ENCODE measurements at regions not wholly inside any gene's neighbourhood (a gene's known extent, or its start where the extent isn't known, plus 50 kb on each side); places are given as distances from the start of the nearest gene placed in this dataset.

GRCh38 chr20:48076247-48076646 lies 291.0 kb upstream of the SULF2 start:
- no peaks in the 10 kb centered on the region for H3K9me3 ChIP-seq
- H3K4me1 ChIP-seq = no peaks in the 10 kb centered on the region
- no peak for TF ChIP-seq CTCF (IDR thresholded peaks at IDR 0.05)
- no peak overlapping the region for H3K27ac ChIP-seq
- H3K36me3 ChIP-seq = no peaks in the 10 kb centered on the region
- no peak overlapping the region for H3K4me3 ChIP-seq
- intact Hi-C loops (cut with DNase I) = no loop called here
- no peak for DNase-seq (ENCODE audit: low spot score in 2 of 2)
- no peaks in the 10 kb centered on the region for H3K27me3 ChIP-seq

GRCh38 chr20:48075591-48076174 lies 290.4 kb upstream of the SULF2 start:
- TF ChIP-seq CTCF (IDR thresholded peaks at IDR 0.05) = no peak
- Histone ChIP-seq H3K27me3 (no peaks in the 10 kb centered on the region), H3K27ac (no peak overlapping the region), H3K4me3 (no peak overlapping the region), H3K9me3 (no peaks in the 10 kb centered on the region), H3K36me3 (no peaks in the 10 kb centered on the region), H3K4me1 (no peaks in the 10 kb centered on the region)
- intact Hi-C loops (cut with DNase I) = no loop called here
- DNase-seq (ENCODE audit: low spot score in 2 of 2) = no peak

- no peaks in the 10 kb centered on the region for H3K27me3 ChIP-seq
- no peak for DNase-seq (ENCODE audit: low spot score in 2 of 2)
- intact Hi-C loops (cut with DNase I) = no loop called here
- H3K27ac ChIP-seq = no peak overlapping the region
- no peaks in the 10 kb centered on the region for H3K9me3 ChIP-seq
- no peaks in the 10 kb centered on the region for H3K36me3 ChIP-seq
- H3K4me3 ChIP-seq = no peak overlapping the region
- no peak for TF ChIP-seq CTCF (IDR thresholded peaks at IDR 0.05)
- no peaks in the 10 kb centered on the region for H3K4me1 ChIP-seq
These were observed 285.8 kb upstream of the SULF2 start for GRCh38 chr20:48070991-48071652.

GRCh38 chr20:48069596-48069995 lies 284.3 kb upstream of the SULF2 start:
- no peaks in the 10 kb centered on the region for H3K36me3 ChIP-seq
- intact Hi-C loops (cut with DNase I) = no loop called here
- no peak for TF ChIP-seq CTCF (IDR thresholded peaks at IDR 0.05)

GRCh38 chr20:48066851-48067250 lies 281.6 kb upstream of the SULF2 start:
- H3K27ac ChIP-seq = no peak overlapping the region
- H3K4me1 ChIP-seq = no peaks in the 10 kb centered on the region
- no peak for TF ChIP-seq CTCF (IDR thresholded peaks at IDR 0.05)
- no peak overlapping the region for H3K4me3 ChIP-seq
- no peak for DNase-seq (ENCODE audit: low spot score in 2 of 2)
- H3K9me3 ChIP-seq = no peaks in the 10 kb centered on the region
- no peaks in the 10 kb centered on the region for H3K27me3 ChIP-seq
- no peaks in the 10 kb centered on the region for H3K36me3 ChIP-seq
- intact Hi-C loops (cut with DNase I) = no loop called here

More at GRCh38 chr20:48069596-48069995, 284.3 kb upstream of the SULF2 start:
- DNase-seq (ENCODE audit: low spot score in 2 of 2) = no peak
- H3K27ac ChIP-seq = no peak overlapping the region
- no peak overlapping the region for H3K4me3 ChIP-seq
- H3K9me3 ChIP-seq = no peaks in the 10 kb centered on the region
- no peaks in the 10 kb centered on the region for H3K4me1 ChIP-seq
- H3K27me3 ChIP-seq = no peaks in the 10 kb centered on the region

Measured in ascending aorta (tissue), 2 donors.